GM12875 (cell line): ENCODE measurements at regions not wholly inside any gene's neighbourhood (a gene's known extent, or its start where the extent isn't known, plus 50 kb on each side); places are given as distances from the start of the nearest gene placed in this dataset.

Experiments
- H3K4me3 ChIP-seq: one replicate; pipeline ENCODE4 v1.5.1; 2011; ENCODE audit warnings: low read depth, low read length, control low read depth
- TF ChIP-seq, protein P1 (sequence below): IDR thresholded peaks from 2 replicates; pipeline ENCODE4 v1.5.1; 2011; ENCODE audit warnings: low read depth, mild to moderate bottlenecking, control low read depth, inconsistent platforms, low read length, moderate library complexity, borderline replicate concordance; ENCODE audit not compliant: insufficient read depth

DNA sequence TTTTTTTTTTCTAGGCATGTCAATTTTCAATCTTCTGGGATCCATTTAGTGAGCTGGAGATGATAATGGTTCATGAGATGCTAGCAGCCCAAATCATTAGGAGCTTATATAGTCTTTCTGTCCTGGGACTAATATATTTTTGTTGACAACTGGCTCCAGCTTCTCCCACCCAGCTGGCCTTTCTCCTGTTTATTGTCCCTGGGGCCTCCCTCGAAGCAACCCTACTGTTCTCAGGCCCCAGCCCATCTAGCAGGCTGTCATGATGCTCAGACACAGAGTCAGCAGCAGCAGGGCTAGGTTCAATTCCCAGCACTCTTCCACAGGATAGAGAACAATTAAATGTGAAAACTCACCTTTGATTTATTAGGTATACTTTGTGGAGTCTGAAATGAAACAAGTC, 127.6 kb upstream of the MID1 start:
- no peak overlapping the region for H3K4me3 ChIP-seq
- TF ChIP-seq, protein P1, sequence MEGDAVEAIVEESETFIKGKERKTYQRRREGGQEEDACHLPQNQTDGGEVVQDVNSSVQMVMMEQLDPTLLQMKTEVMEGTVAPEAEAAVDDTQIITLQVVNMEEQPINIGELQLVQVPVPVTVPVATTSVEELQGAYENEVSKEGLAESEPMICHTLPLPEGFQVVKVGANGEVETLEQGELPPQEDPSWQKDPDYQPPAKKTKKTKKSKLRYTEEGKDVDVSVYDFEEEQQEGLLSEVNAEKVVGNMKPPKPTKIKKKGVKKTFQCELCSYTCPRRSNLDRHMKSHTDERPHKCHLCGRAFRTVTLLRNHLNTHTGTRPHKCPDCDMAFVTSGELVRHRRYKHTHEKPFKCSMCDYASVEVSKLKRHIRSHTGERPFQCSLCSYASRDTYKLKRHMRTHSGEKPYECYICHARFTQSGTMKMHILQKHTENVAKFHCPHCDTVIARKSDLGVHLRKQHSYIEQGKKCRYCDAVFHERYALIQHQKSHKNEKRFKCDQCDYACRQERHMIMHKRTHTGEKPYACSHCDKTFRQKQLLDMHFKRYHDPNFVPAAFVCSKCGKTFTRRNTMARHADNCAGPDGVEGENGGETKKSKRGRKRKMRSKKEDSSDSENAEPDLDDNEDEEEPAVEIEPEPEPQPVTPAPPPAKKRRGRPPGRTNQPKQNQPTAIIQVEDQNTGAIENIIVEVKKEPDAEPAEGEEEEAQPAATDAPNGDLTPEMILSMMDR, result no peak

DNA sequence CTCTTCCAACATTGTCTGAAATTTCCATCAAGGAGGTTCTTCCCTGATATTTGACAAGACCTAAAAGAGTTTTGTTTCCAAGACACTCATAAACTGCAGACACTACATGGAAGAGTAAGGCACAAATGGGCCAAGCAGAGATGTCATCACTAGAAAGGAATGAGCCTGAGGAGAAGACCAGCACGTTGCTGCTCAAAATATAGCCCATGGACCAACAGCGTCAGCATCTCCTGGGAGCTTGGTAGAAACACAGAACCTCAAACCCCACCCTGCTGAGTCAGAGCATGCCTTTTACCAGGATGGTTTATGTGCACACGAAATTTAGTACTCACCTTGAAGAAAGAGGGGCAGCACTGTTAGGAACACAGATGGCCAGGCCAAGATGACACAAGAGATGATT, 128.7 kb upstream of the MID1 start:
- TF ChIP-seq, protein P1, result no peak
- H3K4me3 ChIP-seq, result no peak overlapping the region

DNA sequence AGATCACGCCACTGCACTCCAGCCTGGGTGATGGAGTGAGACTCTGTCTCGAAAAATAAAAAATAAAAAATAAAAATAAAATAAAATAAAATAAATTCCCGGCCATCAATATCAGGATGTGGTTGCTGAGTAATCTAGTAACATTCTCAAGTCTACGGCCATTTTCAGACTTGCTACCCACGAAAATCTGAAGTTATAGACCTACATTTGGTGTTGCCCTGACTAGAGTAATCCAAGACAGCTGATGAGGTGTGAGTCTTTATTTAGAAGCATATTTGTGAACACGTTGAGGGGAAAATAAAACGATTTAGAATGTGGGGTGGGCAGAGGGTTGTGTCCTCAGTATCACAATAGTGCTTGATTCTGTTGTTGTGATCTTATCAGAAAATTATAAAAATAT, 130.2 kb upstream of the MID1 start:
- H3K4me3 ChIP-seq, result no peak overlapping the region
- TF ChIP-seq, protein P1, result no peak

GRCh38 chrX:10753116-10753515, 132.7 kb upstream of the MID1 start:
- TF ChIP-seq, protein P1, result no peak
- no peak overlapping the region for H3K4me3 ChIP-seq

- no peak overlapping the region for H3K4me3 ChIP-seq
Observed at GRCh38 chrX:10754445-10754844, 134.1 kb upstream of the MID1 start.

GRCh38 chrX:10755439-10756334, 135.3 kb upstream of the MID1 start:
- H3K4me3 ChIP-seq, result no peak overlapping the region

More at GRCh38 chrX:10754445-10754844, 134.1 kb upstream of the MID1 start:
- TF ChIP-seq, protein P1, result no peak

More at GRCh38 chrX:10755439-10756334, 135.3 kb upstream of the MID1 start:
- TF ChIP-seq, protein P1, result no peak
